Naive B cell (primary cell): ENCODE measurements at regions not wholly inside any gene's neighbourhood (a gene's known extent, or its start where the extent isn't known, plus 50 kb on each side); places are given as distances from the start of the nearest gene placed in this dataset.

Experiments used
- ATAC-seq, 2 donors: fragments of 150-1000 bp; cut with Tn5 transposase; 2 replicates each; pipeline ENCODE4 v1.10.0; 2021; ENCODE audit warnings: low read depth in 2 of 2, mild to moderate bottlenecking in 2 of 2, moderate library complexity in 2 of 2
- DNase-seq: peaks from one replicate; pipeline ENCODE4 v3.0.0; 2022
- H3K27ac Mint-ChIP-seq, 6 donors: one replicate each; pipeline ENCODE4 v1.8.0; 2020 to 2022; ENCODE audit warnings: mild to moderate bottlenecking in 6 of 6, mixed read lengths in 6 of 6, moderate library complexity in 5 of 6, inconsistent platforms in 2 of 6
- H3K27me3 Mint-ChIP-seq, 3 donors: one replicate each; pipeline ENCODE4 v1.8.0; 2021 to 2022; ENCODE audit warnings: mixed read lengths in 3 of 3, mild to moderate bottlenecking in 1 of 3
- H3K36me3 Mint-ChIP-seq, 2 donors: one replicate each; pipeline ENCODE4 v1.8.0; 2020 to 2022; ENCODE audit warnings: mixed read lengths in 2 of 2, inconsistent platforms in 1 of 2, mild to moderate bottlenecking in 1 of 2
- H3K4me1 Mint-ChIP-seq, 3 donors: one replicate each; pipeline ENCODE4 v1.8.0; 2020 to 2022; ENCODE audit warnings: mixed read lengths in 3 of 3, inconsistent platforms in 1 of 3, mild to moderate bottlenecking in 1 of 3, moderate library complexity in 1 of 3
- H3K4me3 Mint-ChIP-seq, 8 donors: one replicate each; pipeline ENCODE4 v1.8.0; 2020 to 2022; ENCODE audit warnings: mild to moderate bottlenecking in 8 of 8, mixed read lengths in 8 of 8, moderate library complexity in 8 of 8, inconsistent platforms in 2 of 8
- H3K9me3 Mint-ChIP-seq, 7 donors: one replicate each; pipeline ENCODE4 v1.8.0; 2020 to 2022; ENCODE audit warnings: mixed read lengths in 7 of 7, mild to moderate bottlenecking in 5 of 7, inconsistent platforms in 2 of 7, moderate library complexity in 1 of 7

DNA sequence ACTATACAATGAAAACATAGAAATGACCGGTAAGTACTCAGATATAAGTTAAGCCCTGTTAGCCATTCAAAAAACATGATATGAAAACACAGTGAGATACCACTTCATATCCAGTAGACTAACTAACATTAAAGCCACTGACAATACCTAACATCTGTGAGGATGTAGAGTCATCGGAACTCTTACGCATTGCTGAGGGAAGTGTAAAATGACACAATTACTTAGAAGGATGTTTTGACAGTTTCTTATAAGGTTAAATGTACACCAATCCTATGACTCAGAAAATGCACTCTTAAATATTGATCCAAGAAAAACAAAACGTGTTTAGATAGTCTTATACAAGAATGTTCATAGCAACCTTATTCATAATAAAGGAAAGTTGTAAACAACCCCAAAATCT is 782.9 kb downstream of the BCL11B start:
- Mint-ChIP-seq H3K4me1 (no peaks in the 10 kb centered on the region), H3K9me3 (peaks cover 1 to 23% (median 8%) of the 10 kb centered on the region in 7 donors), H3K36me3 (no peaks in the 10 kb centered on the region), H3K27me3 (no peaks in the 10 kb centered on the region), H3K27ac (no peak overlapping the region), H3K4me3 (no peak overlapping the region)
- ATAC-seq (no peak), DNase-seq (no peak)

DNA sequence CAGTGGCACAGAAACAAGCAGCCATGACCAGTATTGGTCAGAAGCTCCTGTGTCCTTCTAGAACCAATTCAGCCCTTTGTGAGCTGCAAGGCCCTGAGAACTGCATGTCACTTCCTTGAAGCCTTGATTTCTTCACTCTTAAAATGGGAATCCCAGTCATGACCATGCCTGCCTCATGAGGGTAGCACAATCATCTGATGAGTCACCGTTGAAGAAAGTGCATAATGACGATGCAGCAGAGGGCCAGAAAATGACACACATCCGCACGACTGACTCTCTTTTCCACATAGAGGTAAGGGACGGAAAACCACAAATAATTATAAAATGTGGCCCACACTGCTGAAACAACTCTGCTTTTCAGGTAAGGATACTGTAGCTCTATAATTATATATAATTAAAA is 777.4 kb downstream of the BCL11B start:
- DNase-seq (no peak), ATAC-seq (no peak)
- Mint-ChIP-seq H3K36me3 (no peaks in the 10 kb centered on the region), H3K27me3 (no peaks in the 10 kb centered on the region), H3K9me3 (peaks cover 0 to 6% (median 3%) of the 10 kb centered on the region in 7 donors), H3K4me1 (no peaks in the 10 kb centered on the region), H3K4me3 (no peak overlapping the region), H3K27ac (no peak overlapping the region)

DNA sequence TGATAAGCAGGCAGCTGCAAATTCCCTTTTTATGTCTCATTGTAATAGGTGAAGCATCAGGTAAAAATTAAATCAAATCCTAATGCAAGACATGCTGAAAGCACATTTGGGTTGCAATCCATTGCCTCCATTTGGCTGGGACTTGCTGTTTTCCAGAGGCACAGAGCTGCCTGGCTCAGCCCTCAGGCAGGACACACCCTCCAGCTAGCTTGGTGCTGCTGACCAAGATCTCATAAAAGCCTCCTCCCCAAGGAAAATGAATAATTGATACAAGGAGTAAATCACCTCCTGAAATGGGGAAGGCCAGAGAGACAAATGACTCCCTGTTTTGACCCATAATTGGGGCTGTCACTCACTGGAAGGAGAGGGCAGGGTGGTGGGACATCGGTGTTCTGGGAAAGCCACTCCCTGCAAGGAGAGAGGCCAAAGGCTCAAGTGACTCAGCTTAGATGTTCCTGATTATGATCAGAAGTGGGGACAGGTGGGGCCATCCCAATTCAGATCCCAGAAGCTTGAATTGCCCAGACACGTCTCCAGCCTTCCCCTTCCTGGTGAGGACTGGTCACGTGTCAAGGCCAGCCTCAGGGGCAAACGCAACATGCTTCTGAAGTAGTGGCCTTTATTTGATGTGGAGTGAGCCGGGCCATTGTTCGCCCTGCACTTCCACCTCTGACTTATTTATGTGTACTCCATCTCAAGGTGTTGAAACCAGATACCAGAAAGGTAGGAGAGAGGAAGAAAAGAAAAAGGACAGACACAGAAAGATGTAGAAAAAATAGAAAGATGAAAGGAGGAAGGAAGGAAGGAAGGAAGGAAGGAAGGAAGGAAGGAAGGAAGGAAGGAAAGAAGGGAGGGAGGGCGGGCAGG is 773.7 kb downstream of the BCL11B start:
- Mint-ChIP-seq H3K4me3 (no peak overlapping the region), H3K27me3 (no peaks in the 10 kb centered on the region), H3K4me1 (no peaks in the 10 kb centered on the region), H3K9me3 (peaks cover 0 to 6% (median 0%) of the 10 kb centered on the region in 7 donors), H3K27ac (no peak overlapping the region), H3K36me3 (no peaks in the 10 kb centered on the region)
- no peak for ATAC-seq
- no peak for DNase-seq

DNA sequence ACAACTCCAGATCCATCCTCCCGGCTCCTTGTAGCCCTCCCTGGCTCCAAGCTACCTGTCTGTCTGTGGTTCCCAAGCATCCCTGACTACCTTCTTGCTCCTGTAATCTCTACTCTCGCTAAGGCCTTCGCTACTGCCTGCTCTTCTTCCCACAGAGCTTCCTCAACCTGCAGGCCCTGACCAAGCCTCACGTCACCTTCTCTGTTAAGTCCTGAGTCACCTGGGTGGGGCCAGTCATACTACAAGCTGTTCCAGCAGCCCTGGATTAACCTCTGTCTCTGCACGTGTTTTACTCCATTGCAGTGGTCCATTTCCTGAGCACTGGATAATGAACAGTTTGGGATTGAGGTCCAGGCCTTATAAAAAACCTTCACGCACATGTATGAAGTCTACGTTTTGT is 770.7 kb downstream of the BCL11B start:
- H3K27ac Mint-ChIP-seq = no peak overlapping the region
- DNase-seq (no peak), ATAC-seq (no peak)
- no peaks in the 10 kb centered on the region for H3K36me3 Mint-ChIP-seq
- H3K27me3 Mint-ChIP-seq = no peaks in the 10 kb centered on the region
- peak overlapping the region in 1 of 8 donors; percentile 5 for H3K4me3 Mint-ChIP-seq
- peaks cover 0 to 11% (median 0%) of the 10 kb centered on the region in 7 donors for H3K9me3 Mint-ChIP-seq
- H3K4me1 Mint-ChIP-seq = no peaks in the 10 kb centered on the region

DNA sequence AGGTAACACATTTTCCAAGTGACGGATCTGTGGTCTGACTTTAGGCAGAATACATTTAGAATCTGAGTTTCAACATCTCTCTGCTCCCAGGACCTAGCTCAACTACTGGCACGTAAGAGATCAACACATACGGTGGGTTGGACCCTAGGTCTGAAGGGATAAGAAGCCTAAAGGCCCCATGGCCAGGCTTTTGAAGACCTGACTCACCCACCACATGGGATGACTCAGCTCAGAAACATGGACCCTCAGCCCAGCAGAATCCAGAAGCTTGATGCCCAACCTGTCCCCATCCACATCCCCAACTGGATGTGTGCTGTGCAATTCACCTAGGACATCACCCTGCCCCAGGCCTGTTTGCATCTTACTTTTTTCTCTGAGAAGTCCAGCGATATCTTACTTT is 770.2 kb downstream of the BCL11B start:
- H3K36me3 Mint-ChIP-seq = no peaks in the 10 kb centered on the region
- H3K27ac Mint-ChIP-seq = no peak overlapping the region
- ATAC-seq (no peak), DNase-seq (no peak)
- peaks cover 0 to 8% (median 0%) of the 10 kb centered on the region in 7 donors for H3K9me3 Mint-ChIP-seq
- no peaks in the 10 kb centered on the region for H3K4me1 Mint-ChIP-seq
- no peaks in the 10 kb centered on the region for H3K27me3 Mint-ChIP-seq
- H3K4me3 Mint-ChIP-seq = no peak overlapping the region

DNA sequence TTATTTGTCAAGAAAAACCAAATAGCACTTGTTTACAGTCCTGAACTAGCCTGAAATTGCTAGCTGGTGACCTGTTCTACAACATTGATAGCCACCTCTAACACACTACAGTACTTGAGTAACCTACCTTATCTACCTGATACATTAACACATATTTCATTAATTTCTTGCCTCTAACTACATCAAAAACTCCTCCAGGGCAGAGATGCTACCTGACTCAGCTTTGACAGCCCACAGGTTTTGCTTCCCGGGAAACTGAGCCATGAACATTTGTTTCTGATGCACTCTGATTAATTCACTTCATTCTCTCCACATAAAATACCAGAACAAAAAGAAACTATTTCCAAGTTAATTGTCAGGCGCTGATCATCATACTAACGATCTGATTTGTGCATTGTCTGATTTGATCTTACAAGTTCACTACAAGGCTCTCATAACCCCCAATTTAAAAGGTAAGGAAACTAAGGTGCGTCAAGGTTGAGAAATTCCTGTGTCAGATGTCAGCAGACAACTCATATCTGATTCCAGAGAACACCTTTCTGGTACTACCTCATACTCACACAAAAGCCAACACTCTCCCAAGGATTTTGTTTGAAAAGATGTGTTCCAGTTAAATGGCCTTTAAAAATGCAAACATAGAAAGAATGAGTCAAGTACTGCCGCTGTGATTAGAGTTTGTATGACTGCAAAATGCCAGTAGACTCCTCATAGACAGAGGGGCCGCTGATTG is 768.7 kb downstream of the BCL11B start:
- Mint-ChIP-seq H3K4me1 (no peaks in the 10 kb centered on the region), H3K9me3 (peaks cover 0 to 13% (median 3%) of the 10 kb centered on the region in 7 donors), H3K4me3 (no peak overlapping the region), H3K36me3 (no peaks in the 10 kb centered on the region), H3K27me3 (no peaks in the 10 kb centered on the region), H3K27ac (no peak overlapping the region)
- DNase-seq (no peak), ATAC-seq (no peak)

DNA sequence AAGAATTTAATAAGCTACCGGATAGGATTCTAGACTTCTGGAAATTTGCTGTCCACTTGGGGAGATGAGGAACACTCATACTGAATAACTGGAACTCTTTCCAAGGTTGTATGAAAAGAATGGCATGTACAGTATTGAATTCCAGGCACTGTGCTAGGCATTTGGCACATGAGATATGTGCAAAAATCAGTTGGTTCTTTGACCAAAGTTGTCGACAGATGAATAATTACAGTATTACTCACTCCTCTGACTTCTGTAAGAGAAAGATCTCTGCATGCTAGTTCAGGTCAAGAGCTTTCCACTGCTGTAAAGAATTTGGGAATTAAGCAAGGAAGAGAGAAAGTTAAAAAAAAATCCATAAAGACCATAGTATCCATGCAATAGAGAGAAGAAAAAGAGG is 764.7 kb downstream of the BCL11B start:
- no peaks in the 10 kb centered on the region for H3K4me1 Mint-ChIP-seq
- no peak for DNase-seq
- no peaks in the 10 kb centered on the region for H3K27me3 Mint-ChIP-seq
- no peak overlapping the region for H3K27ac Mint-ChIP-seq
- ATAC-seq = no peak
- H3K4me3 Mint-ChIP-seq = no peak overlapping the region
- no peaks in the 10 kb centered on the region for H3K36me3 Mint-ChIP-seq
- peaks cover 0 to 15% (median 6%) of the 10 kb centered on the region in 7 donors for H3K9me3 Mint-ChIP-seq

DNA sequence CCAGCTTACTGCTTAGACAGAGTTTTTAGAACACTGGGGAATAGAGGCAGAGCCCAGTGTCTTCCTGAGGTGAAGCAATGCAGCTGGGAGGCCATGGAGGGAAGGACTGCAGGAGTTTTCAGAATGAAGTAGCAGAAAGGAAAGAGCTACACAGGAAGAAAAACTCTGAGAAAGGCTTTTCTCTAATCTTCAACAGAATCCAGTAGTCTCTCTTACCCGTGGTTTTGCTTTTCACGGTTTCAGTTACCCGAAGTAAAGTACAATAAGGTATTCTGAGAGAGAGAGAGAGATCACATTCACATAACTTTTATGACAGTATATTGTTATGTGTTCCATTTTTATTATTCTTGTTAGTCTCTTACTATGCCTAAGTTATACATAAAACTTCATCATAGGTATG is 761.6 kb downstream of the BCL11B start:
- Mint-ChIP-seq H3K4me1 (no peaks in the 10 kb centered on the region), H3K27me3 (no peaks in the 10 kb centered on the region), H3K27ac (no peak overlapping the region), H3K36me3 (no peaks in the 10 kb centered on the region), H3K4me3 (no peak overlapping the region), H3K9me3 (peaks cover 3 to 15% (median 8%) of the 10 kb centered on the region in 7 donors)
- no peak for ATAC-seq
- no peak for DNase-seq

DNA sequence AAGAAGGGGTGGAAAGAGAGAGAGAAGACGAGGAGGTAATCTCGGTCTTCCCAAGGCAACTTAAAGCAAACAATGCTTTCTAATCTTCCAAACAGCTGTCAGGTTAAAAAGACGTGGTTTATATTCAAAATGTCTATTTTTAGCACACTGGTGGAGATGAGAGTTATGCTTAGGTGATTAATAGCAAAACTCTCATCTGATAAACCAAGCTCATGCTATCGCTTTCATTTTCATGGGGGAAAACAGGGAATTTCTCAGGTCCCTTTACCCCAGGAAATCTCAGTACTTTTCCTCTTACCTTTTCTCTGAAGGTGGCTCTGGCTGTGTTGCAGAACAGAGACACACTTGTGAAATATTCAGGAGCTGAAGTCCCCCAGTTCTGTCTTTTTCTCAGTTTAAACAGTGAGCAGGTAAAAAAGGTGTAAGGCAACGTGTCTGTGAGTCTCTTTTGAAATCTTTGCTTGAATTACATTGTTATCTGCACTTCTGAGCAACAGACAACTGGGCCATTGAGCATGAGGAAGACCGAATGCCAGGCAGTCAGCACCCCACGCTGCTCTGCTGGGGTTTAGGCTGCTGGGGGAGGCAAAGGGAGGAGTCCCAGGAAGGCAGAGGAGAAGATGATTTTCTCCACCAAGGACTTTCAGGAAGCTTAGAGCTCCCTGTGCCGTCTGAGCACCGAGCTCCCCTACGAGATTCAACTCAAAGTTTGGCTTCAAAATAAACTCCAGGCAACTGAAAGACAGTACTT is 759.3 kb downstream of the BCL11B start:
- Mint-ChIP-seq H3K4me1 (no peaks in the 10 kb centered on the region), H3K27ac (no peak overlapping the region), H3K9me3 (peaks cover 3 to 11% (median 6%) of the 10 kb centered on the region in 7 donors), H3K36me3 (no peaks in the 10 kb centered on the region), H3K4me3 (no peak overlapping the region), H3K27me3 (no peaks in the 10 kb centered on the region)
- no peak for DNase-seq
- ATAC-seq = no peak

DNA sequence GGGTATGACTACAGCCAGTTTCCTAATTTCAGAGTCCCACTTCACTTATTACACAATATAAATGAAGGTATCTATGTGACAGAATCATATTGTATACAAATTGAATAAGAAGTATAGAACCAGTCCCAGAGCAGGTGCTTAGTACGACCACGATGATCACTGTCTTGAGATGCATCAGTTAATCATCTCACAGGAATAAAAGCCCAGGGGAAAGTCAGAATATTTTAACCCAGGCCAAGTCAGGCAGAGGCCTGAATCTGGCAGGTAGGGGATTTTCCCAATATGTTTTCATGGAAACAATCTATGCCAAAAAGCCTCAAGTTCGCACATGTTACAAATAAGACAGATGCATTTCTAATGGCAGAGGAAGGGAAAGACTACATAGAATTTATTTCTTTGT is 758.4 kb downstream of the BCL11B start:
- no peaks in the 10 kb centered on the region for H3K36me3 Mint-ChIP-seq
- no peak overlapping the region for H3K27ac Mint-ChIP-seq
- H3K4me3 Mint-ChIP-seq = no peak overlapping the region
- H3K4me1 Mint-ChIP-seq = no peaks in the 10 kb centered on the region
- ATAC-seq = no peak
- peaks cover 0 to 11% (median 5%) of the 10 kb centered on the region in 7 donors for H3K9me3 Mint-ChIP-seq
- no peak for DNase-seq
- H3K27me3 Mint-ChIP-seq = no peaks in the 10 kb centered on the region

DNA sequence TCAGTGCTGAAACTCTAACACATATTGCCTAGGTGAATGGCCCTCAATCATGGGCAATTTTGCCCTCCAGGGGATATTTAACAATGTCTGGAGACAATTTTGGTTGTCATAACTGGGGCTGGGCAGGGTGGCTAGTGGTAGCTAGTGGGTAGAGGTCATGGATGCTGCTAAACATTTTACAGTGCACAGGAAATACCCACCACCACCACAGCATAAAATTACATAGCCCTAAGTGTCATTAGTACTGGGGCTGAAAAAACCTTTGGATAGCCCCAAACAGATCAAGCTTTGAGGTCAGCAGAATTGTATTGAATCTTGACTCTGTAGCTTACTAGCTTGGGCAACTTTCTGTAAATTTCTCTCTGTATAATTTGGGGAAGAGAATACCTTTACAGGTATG is 758.0 kb downstream of the BCL11B start:
- Mint-ChIP-seq H3K27ac (no peak overlapping the region), H3K36me3 (no peaks in the 10 kb centered on the region), H3K4me3 (no peak overlapping the region), H3K4me1 (no peaks in the 10 kb centered on the region), H3K9me3 (peaks cover 0 to 11% (median 5%) of the 10 kb centered on the region in 7 donors), H3K27me3 (no peaks in the 10 kb centered on the region)
- no peak for ATAC-seq
- DNase-seq = no peak

DNA sequence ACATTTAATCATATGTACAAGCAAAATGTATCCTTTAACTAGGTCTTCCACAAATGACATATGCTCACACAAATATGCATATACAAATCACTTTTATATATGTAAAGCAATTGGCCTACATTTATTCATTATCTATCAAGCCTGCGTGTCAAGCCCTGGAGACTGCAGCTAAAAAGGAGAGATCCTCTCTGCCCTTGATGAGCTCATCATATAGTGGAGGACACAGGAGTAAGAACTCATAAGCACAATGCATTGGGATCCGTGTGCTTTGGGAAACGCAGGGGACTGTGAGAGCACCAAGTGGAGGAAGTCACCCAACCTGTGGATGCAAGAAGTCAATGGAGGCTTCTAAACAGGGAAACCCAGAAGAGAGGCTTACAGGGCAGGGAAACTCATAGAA is 735.7 kb downstream of the BCL11B start:
- Mint-ChIP-seq H3K27me3 (no peaks in the 10 kb centered on the region), H3K27ac (no peak overlapping the region)

DNA sequence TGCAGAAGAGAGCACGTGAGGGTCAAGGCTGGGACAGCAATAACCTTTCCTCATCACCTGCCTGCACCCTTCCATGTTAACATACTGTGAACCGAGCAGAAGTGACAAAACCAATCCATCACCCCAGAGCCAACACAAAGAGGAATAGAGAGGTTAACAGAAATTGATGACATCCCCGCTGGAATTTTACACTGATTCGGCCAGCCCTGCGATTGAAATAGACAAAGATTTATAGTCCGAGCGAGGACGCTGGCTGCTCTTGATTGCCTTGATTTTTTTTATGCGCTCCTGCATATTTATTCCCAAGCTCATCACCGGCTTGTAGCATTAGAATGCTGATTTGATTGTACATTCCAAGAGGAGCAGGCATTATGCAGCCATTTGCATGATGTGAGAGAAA is 729.7 kb downstream of the BCL11B start:
- H3K4me3 Mint-ChIP-seq = no peak overlapping the region
- H3K27ac Mint-ChIP-seq = no peak overlapping the region
- no peaks in the 10 kb centered on the region for H3K4me1 Mint-ChIP-seq
- no peaks in the 10 kb centered on the region for H3K36me3 Mint-ChIP-seq
- DNase-seq (no peak), ATAC-seq (no peak)
- H3K27me3 Mint-ChIP-seq = no peaks in the 10 kb centered on the region
- H3K9me3 Mint-ChIP-seq = peaks cover 0 to 5% (median 3%) of the 10 kb centered on the region in 7 donors

More for the DNA sequence above, 735.7 kb downstream of the BCL11B start:
- DNase-seq = no peak
- H3K9me3 Mint-ChIP-seq = peaks cover 3 to 15% (median 9%) of the 10 kb centered on the region in 7 donors
- H3K4me3 Mint-ChIP-seq = no peak overlapping the region
- ATAC-seq = no peak
- no peaks in the 10 kb centered on the region for H3K36me3 Mint-ChIP-seq
- H3K4me1 Mint-ChIP-seq = no peaks in the 10 kb centered on the region
